SH-SY5Y (cell line): ENCODE measurements at regions not wholly inside any gene's neighbourhood (a gene's known extent, or its start where the extent isn't known, plus 50 kb on each side); places are given as distances from the start of the nearest gene placed in this dataset.

Experiments used
- GATA2 ChIP-seq: IDR thresholded peaks from 2 replicates; pipeline ENCODE4 v1.6.1; 2011; ENCODE audit warnings: mild to moderate bottlenecking, low read depth, low read length
- GATA3 ChIP-seq: IDR thresholded peaks from 2 replicates; pipeline ENCODE4 v1.6.1; 2011; ENCODE audit warnings: low read depth, mild to moderate bottlenecking, low read length, moderate library complexity

GRCh38 chr13:97844151-97844550 is 109.3 kb upstream of the IPO5 start:
- TF ChIP-seq GATA3 (no peak), GATA2 (no peak)
